Nephron (organoid): ENCODE measurements at regions not wholly inside any gene's neighbourhood (a gene's known extent, or its start where the extent isn't known, plus 50 kb on each side); places are given as distances from the start of the nearest gene placed in this dataset.
"Not testable (repeated sequence)": the region's sequence is repeated elsewhere in the genome, so short reads cannot be mapped to it uniquely, and the experiment has no call there.

Source experiments
- H3K27ac Mint-ChIP-seq, 3 experiments: 2 replicates each; pipeline ENCODE4 v1.8.0; 2020; ENCODE audit warnings: mixed read lengths in 3 of 3, mild to moderate bottlenecking in 2 of 3, moderate library complexity in 1 of 3
- H3K27me3 Mint-ChIP-seq: 2 replicates; pipeline ENCODE4 v1.8.0; 2021; ENCODE audit warnings: low read depth, mild to moderate bottlenecking, moderate library complexity, mixed read lengths
- H3K36me3 Mint-ChIP-seq: 2 replicates; pipeline ENCODE4 v1.8.0; 2020; ENCODE audit warnings: low read depth, mixed read lengths
- H3K4me1 Mint-ChIP-seq: 2 replicates; pipeline ENCODE4 v1.8.0; 2020; ENCODE audit warnings: mixed read lengths
- H3K4me3 Mint-ChIP-seq, 3 experiments: 2 replicates each; pipeline ENCODE4 v1.8.0; 2020; ENCODE audit warnings: mild to moderate bottlenecking in 3 of 3, mixed read lengths in 3 of 3, moderate library complexity in 2 of 3
- H3K9me3 Mint-ChIP-seq: 2 replicates; pipeline ENCODE4 v1.8.0; 2020; ENCODE audit warnings: mixed read lengths
- TF ChIP-seq, protein P1 (sequence below), 3 experiments: fragments of 200-600 bp; sonication (generic); IDR thresholded peaks; one replicate each; pipeline ENCODE4 v1.5.0; 2021; ENCODE audit warnings: antibody characterized with exemption in 3 of 3; ENCODE audit not compliant: unreplicated experiment in 3 of 3

- TF ChIP-seq, protein P1, sequence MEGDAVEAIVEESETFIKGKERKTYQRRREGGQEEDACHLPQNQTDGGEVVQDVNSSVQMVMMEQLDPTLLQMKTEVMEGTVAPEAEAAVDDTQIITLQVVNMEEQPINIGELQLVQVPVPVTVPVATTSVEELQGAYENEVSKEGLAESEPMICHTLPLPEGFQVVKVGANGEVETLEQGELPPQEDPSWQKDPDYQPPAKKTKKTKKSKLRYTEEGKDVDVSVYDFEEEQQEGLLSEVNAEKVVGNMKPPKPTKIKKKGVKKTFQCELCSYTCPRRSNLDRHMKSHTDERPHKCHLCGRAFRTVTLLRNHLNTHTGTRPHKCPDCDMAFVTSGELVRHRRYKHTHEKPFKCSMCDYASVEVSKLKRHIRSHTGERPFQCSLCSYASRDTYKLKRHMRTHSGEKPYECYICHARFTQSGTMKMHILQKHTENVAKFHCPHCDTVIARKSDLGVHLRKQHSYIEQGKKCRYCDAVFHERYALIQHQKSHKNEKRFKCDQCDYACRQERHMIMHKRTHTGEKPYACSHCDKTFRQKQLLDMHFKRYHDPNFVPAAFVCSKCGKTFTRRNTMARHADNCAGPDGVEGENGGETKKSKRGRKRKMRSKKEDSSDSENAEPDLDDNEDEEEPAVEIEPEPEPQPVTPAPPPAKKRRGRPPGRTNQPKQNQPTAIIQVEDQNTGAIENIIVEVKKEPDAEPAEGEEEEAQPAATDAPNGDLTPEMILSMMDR (IDR thresholded peaks at IDR 0.05; ENCODE audit: unreplicated experiment in 3 of 3): no peak
- H3K27ac Mint-ChIP-seq: peak overlapping the region in 2 of 3 experiments; percentile 13 to 52
Measured at GRCh38 chr4:167883266-167883665, 209.1 kb upstream of the ANXA10 start.

GRCh38 chr4:167885071-167885470 lies 207.3 kb upstream of the ANXA10 start:
- TF ChIP-seq, protein P1 (IDR thresholded peaks at IDR 0.05; ENCODE audit: unreplicated experiment in 3 of 3): no peak
- Mint-ChIP-seq H3K27ac (no peak overlapping the region), H3K4me1 (peaks cover 7% of the 10 kb centered on the region), H3K27me3 (no peaks in the 10 kb centered on the region), H3K9me3 (peaks cover under 1% of the 10 kb centered on the region), H3K36me3 (no peaks in the 10 kb centered on the region), H3K4me3 (no peak overlapping the region)

More at GRCh38 chr4:167883266-167883665, 209.1 kb upstream of the ANXA10 start:
- H3K9me3 Mint-ChIP-seq: no peaks in the 10 kb centered on the region
- H3K4me1 Mint-ChIP-seq: peaks cover 7% of the 10 kb centered on the region
- no peak overlapping the region for H3K4me3 Mint-ChIP-seq
- H3K27me3 Mint-ChIP-seq: no peaks in the 10 kb centered on the region
- H3K36me3 Mint-ChIP-seq: no peaks in the 10 kb centered on the region

GRCh38 chr4:167885872-167886271 lies 206.5 kb upstream of the ANXA10 start:
- Mint-ChIP-seq H3K4me3 (no peak overlapping the region), H3K9me3 (peaks cover 2% of the 10 kb centered on the region), H3K36me3 (no peaks in the 10 kb centered on the region), H3K27ac (no peak overlapping the region), H3K4me1 (peaks cover 7% of the 10 kb centered on the region), H3K27me3 (no peaks in the 10 kb centered on the region)
- TF ChIP-seq, protein P1 (IDR thresholded peaks at IDR 0.05; ENCODE audit: unreplicated experiment in 3 of 3): no peak

DNA sequence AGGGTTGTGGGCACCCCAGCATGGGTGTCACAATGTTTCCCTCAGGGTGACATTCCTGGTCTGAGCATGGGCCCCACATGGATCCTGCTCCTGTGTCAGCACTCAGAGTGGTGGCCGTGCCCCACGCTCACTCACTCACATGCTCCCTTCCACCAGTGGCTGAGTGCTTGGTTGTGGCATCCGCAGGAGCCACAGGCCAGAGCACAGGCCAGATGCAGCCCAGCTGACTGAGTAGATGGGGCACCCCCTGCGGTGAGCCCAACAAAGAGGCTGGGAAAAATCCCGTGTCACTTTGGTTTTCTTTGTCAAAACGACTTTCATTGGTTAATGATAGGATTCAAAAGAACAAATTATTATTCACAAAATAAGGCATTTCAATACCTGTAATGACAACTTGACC lies 204.6 kb upstream of the ANXA10 start:
- Mint-ChIP-seq H3K27me3 (no peaks in the 10 kb centered on the region), H3K4me3 (no peak overlapping the region), H3K27ac (no peak overlapping the region), H3K36me3 (no peaks in the 10 kb centered on the region), H3K4me1 (peaks cover 7% of the 10 kb centered on the region), H3K9me3 (peaks cover 2% of the 10 kb centered on the region)
- TF ChIP-seq, protein P1 (IDR thresholded peaks at IDR 0.05; ENCODE audit: unreplicated experiment in 3 of 3): no peak

GRCh38 chr4:167890226-167890625 lies 202.1 kb upstream of the ANXA10 start:
- Mint-ChIP-seq H3K9me3 (peaks cover 2% of the 10 kb centered on the region), H3K36me3 (no peaks in the 10 kb centered on the region), H3K4me1 (peaks cover 7% of the 10 kb centered on the region), H3K27ac (no peak overlapping the region), H3K27me3 (no peaks in the 10 kb centered on the region), H3K4me3 (no peak overlapping the region)
- TF ChIP-seq, protein P1 (IDR thresholded peaks at IDR 0.05; ENCODE audit: unreplicated experiment in 3 of 3): no peak

DNA sequence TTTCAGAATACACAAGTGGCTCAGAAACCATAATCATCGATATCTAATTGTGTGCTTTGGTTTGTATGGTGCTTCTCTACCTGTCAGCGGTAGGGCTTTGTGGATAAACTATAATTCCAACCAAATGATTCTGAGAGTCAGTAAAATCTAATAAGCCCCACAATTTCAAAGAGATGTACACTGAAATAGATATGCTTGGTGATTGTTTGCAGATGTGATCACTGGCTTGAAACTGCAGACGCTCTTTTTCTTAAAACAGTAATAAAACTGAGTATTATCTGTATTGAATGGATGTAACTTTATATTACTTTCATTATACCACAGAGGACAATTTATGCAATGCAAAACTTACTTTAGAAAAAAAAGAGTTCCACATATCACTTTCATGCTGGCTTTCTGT lies 198.8 kb upstream of the ANXA10 start:
- H3K4me3 Mint-ChIP-seq: no peak overlapping the region
- peak overlapping the region in 2 of 3 experiments; percentile 4 to 60 for H3K27ac Mint-ChIP-seq
- TF ChIP-seq, protein P1 (IDR thresholded peaks at IDR 0.05; ENCODE audit: unreplicated experiment in 3 of 3): no peak

DNA sequence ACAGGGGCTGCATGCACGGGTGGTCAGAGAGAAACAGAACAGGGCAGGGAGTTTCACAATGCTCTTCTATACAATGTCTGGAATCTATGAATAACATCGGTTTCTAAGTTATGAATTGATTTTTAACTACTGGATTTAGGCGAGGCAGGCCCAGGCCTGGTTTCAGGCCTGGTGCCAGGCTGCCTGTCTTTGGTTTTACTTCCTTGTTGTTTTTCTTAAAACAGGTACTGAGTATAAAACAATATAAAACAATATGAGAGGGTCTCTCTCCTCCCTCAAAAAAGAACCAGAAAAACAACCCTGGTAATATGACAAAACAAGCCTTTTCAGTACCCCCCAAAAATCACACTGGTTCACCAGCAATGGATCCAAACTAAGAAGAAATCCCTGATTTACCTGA lies 196.1 kb upstream of the ANXA10 start:
- not testable (repeated sequence) for H3K27me3 Mint-ChIP-seq, H3K4me1 Mint-ChIP-seq, H3K36me3 Mint-ChIP-seq, H3K9me3 Mint-ChIP-seq, H3K4me3 Mint-ChIP-seq
- peak overlapping the region; percentile 28 to 56 (median 50) for H3K27ac Mint-ChIP-seq

More for the DNA sequence above, 198.8 kb upstream of the ANXA10 start:
- Mint-ChIP-seq H3K4me1 (peaks cover 7% of the 10 kb centered on the region), H3K36me3 (no peaks in the 10 kb centered on the region), H3K27me3 (no peaks in the 10 kb centered on the region), H3K9me3 (peaks cover 2% of the 10 kb centered on the region)
